Panc1 (cell line): ENCODE measurements at regions not wholly inside any gene's neighbourhood (a gene's known extent, or its start where the extent isn't known, plus 50 kb on each side); places are given as distances from the start of the nearest gene placed in this dataset.

ENCODE experiments used
- CTCF ChIP-seq: fragments of 450-650 bp; IDR thresholded peaks from 2 replicates; pipeline ENCODE4 v1.5.1; 2017; ENCODE audit warnings: mild to moderate bottlenecking
- REST ChIP-seq, 2 experiments: IDR thresholded peaks; 2 replicates each; pipeline ENCODE4 v1.6.1; 2011 to 2012; ENCODE audit warnings: low read depth in 2 of 2, control low read depth in 1 of 2, low read length in 1 of 2, mild to moderate bottlenecking in 1 of 2, moderate library complexity in 1 of 2; ENCODE audit not compliant: insufficient read depth in 1 of 2
- SIN3A ChIP-seq: IDR thresholded peaks from 2 replicates; pipeline ENCODE4 v1.6.1; 2012; ENCODE audit warnings: low read depth, mild to moderate bottlenecking, low read length, moderate library complexity, borderline replicate concordance; ENCODE audit not compliant: insufficient read depth
- TCF7L2 ChIP-seq: IDR thresholded peaks from 2 replicates; pipeline ENCODE4 v1.6.1; 2011; ENCODE audit warnings: mild to moderate bottlenecking, low read depth, low read length, inconsistent platforms

- no peak for TF ChIP-seq CTCF
- no peak for TF ChIP-seq REST (IDR thresholded peaks at IDR 0.05; ENCODE audit: insufficient read depth in 1 of 2, low read depth in 2 of 2, low read length in 1 of 2)
- no peak for TF ChIP-seq TCF7L2
- no peak for TF ChIP-seq SIN3A
Measured at GRCh38 chr3:110272525-110272924, 799.1 kb upstream of the NECTIN3 start.
